ENCODE measurements at regions not wholly inside any gene's neighbourhood (a gene's known extent, or its start where the extent isn't known, plus 50 kb on each side); places are given as distances from the start of the nearest gene placed in this dataset.

DNA sequence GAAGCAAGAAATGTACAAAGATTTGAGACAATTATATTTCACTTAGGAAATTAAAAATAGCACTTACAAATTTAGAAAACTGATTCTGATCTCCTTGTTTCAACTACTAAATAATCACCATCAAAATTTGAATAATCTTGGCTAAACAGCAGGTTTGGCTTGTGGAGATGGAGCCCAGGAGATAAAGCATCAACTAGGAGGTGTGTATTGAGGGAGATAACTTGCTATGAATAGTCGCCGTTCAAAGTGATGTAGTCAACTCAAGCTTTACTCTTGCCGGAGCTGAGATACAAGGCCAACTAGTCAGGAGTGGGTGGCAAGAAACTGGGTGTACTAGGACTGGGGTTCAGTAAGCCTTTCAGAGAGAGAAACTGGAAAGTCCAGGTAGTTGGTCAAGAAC, 117.7 kb downstream of the TRMT11 start (continued):
- TF ChIP-seq CCNT2 (IDR thresholded peaks at IDR 0.05; ENCODE audit: borderline replicate concordance, extremely low read depth, insufficient read length, low read depth, low read length) (peak; percentile 41), SMARCA4 (IDR thresholded peaks at IDR 0.05) (peak; percentile 32; the same call in 1 of the 2 replicates), FOXM1 (IDR thresholded peaks at IDR 0.05; ENCODE audit: low read depth) (peak; percentile 11; the same call in 1 of the 2 replicates), FOXM1 (CRISPR knock-in tag; IDR thresholded peaks at IDR 0.05; ENCODE audit: low read depth) (no peak), ZBTB7A (IDR thresholded peaks at IDR 0.05; ENCODE audit: borderline replicate concordance, control insufficient read depth, low read depth, low read length) (no peak), TEAD4 (IDR thresholded peaks at IDR 0.05; ENCODE audit: low read length) (peak; percentile 84), TEAD4 (CRISPR knock-in tag; IDR thresholded peaks at IDR 0.05; ENCODE audit: borderline replicate concordance) (no peak), HIVEP1 (CRISPR knock-in tag; IDR thresholded peaks at IDR 0.05) (no peak), KDM1A (IDR thresholded peaks at IDR 0.05) (peak in 1 of 2 experiments; percentile 43; a peak in 1 of 4 replicates), PPARD (CRISPR knock-in tag; IDR thresholded peaks at IDR 0.05) (no peak), MIER1 (IDR thresholded peaks at IDR 0.05; ENCODE audit: low read depth) (no peak), TEAD2 (tag; IDR thresholded peaks at IDR 0.05) (no peak), ZNF354B (CRISPR knock-in tag; IDR thresholded peaks at IDR 0.05) (no peak), CBFA2T3 (IDR thresholded peaks at IDR 0.05) (peak; percentile 87), TGIF2 (CRISPR knock-in tag; IDR thresholded peaks at IDR 0.05) (no peak), CHAMP1 (IDR thresholded peaks at IDR 0.05) (no peak), RCOR1 (IDR thresholded peaks at IDR 0.05; ENCODE audit: borderline replicate concordance in 1 of 2, low read depth in 2 of 2, low read length in 2 of 2) (peak in 1 of 2 experiments; percentile 82; a peak in 2 of 4 replicates), ZNF146 (CRISPR knock-in tag; IDR thresholded peaks at IDR 0.05; ENCODE audit: unreplicated experiment) (no peak), MTA3 (IDR thresholded peaks at IDR 0.05; ENCODE audit: borderline replicate concordance) (no peak), ADNP (tag; IDR thresholded peaks at IDR 0.05) (0 out of 2 replicates have a peak, but pooled peaks have one; percentile 18), USF2 (CRISPR knock-in tag; IDR thresholded peaks at IDR 0.05) (no peak), HMBOX1 (IDR thresholded peaks at IDR 0.05) (peak; percentile 98), ZFP36 (IDR thresholded peaks at IDR 0.05; ENCODE audit: low read depth, low read length, partially characterized antibody) (no peak), STAT5A (IDR thresholded peaks at IDR 0.05; ENCODE audit: borderline replicate concordance, low read length) (peak; percentile 29; the same call in 1 of the 2 replicates)
- TF ChIP-seq, protein P1, sequence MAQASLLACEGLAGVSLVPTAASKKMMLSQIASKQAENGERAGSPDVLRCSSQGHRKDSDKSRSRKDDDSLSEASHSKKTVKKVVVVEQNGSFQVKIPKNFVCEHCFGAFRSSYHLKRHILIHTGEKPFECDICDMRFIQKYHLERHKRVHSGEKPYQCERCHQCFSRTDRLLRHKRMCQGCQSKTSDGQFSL (CRISPR knock-in tag; IDR thresholded peaks at IDR 0.05) = no peak
- TF ChIP-seq, protein P1 (tag; IDR thresholded peaks at IDR 0.05) = no peak
